ENCODE measurements at regions not wholly inside any gene's neighbourhood (a gene's known extent, or its start where the extent isn't known, plus 50 kb on each side); places are given as distances from the start of the nearest gene placed in this dataset.

- no peak for DNase-seq
Measured at GRCh38 chr18:22467760-22468553, 50.2 kb upstream of the CTAGE1 start.

- no peak for DNase-seq
Measured at GRCh38 chr18:22468554-22468891, 50.8 kb upstream of the CTAGE1 start.

DNA sequence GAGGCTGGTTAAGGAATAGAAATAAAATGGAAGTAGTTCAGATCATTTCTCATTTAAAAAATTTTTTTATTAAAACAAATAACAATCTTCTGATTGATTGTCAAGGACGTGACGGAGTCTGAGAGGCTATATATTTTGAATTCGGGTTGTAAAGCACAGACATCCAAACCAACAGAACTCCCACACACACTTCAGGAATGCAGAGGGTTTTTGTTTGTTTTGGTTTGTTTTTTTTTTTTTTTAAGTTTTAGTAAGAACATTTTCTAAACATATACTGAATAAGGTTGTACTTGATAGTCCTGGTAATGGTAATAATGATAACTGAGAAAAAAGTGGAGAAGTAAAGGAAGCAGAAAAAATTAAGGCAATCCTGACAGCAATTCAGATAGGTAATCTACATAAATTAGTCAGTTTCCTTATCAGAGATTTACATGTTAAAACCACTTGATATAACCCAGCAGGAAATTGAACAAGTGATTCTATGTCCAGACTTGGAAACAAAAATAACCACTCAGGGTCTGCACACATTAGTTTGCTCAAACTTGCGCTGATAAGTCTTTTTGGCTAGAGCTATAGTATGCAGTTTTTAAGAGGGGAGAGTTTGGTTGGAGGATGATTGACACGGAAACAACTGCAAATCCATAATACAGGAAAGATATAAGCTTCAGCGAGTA lies 51.5 kb upstream of the CTAGE1 start:
- DNase-seq, result no peak

GRCh38 chr18:22469926-22470247 lies 52.2 kb upstream of the CTAGE1 start:
- DNase-seq, result no peak

DNA sequence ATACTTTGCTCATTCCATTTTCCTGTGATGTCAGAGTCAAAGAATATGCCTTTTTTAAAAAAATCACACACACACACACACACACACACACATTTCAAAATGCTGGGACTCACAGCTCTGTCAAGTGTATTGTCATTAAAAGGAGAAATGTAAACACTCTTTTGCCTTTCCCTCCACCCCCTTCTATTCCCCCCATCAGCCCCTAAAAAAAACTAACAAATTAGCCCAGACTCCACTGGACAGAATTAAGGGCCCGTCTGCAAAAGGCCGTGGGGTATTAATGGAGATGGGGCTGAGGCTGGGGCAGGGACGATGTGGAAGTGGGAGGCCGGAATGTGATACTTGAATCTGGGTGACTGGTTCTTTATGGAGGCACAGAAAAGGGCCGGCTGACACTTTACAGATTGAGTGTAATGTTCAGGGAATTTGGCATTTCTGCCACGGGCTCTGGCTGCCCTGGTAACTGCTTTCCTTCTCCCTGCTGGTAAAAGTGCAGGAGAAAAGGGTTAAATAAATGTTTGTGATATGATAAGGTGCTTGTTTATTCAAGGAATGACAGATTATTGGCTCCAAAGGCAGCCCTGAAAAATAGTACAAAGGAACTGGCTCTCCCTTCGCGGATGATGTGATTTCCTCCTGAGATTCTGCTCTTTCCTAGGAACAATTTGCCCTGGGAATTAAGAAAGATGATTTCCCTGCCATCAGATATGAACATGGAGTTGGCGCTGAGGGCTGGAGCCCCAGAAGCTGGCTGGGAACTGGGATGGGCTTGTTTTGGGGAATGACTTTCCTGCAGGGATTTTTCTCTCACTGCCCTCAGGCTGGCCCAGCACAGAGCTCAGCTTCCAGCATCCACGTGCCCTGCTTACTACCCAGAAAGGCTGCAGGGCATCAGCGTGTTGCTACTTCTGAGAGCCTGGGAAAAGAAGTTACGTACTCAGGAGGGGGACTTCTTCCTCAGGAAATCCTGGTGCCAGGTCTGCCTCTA lies 52.8 kb upstream of the CTAGE1 start:
- no peak for DNase-seq

DNA sequence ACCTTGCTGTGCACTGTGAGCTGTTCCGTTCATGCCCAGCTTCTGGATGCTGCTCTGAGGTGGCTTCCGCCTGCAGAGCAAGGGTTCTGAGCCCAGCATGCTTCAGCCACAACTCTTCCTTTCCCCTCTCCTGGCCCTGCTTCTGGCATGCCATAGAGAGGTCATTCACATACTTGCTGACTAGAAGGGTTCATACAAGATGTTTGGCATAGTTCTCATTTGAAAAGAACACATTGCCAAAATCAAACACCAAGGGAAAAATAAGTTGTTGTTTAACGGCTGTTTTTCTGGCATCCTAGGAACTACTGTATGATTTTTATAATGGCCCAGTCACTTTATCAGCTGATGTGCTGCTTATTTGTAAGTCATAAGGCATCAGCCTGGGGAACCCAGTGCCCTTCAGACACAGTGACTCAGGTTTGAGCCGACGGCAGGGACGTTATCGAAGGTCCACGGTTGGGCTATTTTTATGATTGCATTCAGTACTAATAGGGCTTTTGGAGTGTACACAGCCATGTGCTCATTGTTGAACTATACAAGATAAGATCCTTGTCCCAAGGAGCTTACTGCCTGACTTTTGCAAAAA lies 53.9 kb upstream of the CTAGE1 start:
- DNase-seq, result no peak

GRCh38 chr18:22473366-22473765 lies 55.7 kb upstream of the CTAGE1 start:
- no peak for DNase-seq

- no peak for DNase-seq
Measured at GRCh38 chr18:22475426-22476100, 57.8 kb upstream of the CTAGE1 start.

DNA sequence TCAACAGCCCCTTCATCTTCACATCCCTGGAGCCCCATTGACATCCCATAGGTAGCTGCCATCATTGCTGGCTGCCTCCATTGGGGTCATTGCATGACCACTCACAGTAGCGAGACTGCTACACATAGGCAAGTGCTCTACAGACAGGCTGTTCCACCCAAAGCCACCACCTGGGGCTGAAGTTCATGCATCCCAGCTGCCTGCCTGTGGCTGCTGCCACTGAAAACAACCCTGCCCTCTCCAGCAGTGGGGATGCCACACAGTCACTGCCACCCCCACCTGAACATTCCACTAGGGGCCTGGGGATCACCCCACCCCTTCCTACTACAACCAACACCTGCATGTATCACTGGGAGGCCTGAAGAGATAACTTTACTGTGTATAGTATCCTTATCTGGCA lies 59.5 kb upstream of the CTAGE1 start:
- DNase-seq, result no peak

DNA sequence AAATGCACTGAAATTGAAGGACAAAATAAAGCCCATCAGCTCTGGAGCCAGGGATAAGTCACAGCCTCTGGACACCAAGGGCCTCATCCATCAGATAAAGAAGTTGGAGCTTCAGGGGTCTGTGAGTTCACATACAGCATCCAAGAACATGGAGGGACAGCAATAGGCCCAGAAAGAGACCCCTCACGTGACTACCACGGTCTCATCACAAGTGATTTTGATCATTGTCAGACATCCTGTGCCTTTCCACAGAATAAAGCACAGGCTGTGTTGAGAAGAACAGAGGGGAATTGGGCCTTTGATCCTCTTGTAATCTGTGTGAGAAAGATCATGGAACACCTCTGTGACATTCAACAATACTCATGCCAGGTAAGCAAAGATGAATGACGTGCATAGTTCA lies 65.2 kb upstream of the CTAGE1 start:
- no peak for DNase-seq

GRCh38 chr18:22483407-22483806 lies 65.7 kb upstream of the CTAGE1 start:
- DNase-seq, result no peak

- no peak for DNase-seq
Measured at GRCh38 chr18:22484471-22484870, 66.8 kb upstream of the CTAGE1 start.

GRCh38 chr18:22485808-22486244 lies 68.1 kb upstream of the CTAGE1 start:
- DNase-seq, result no peak

DNA sequence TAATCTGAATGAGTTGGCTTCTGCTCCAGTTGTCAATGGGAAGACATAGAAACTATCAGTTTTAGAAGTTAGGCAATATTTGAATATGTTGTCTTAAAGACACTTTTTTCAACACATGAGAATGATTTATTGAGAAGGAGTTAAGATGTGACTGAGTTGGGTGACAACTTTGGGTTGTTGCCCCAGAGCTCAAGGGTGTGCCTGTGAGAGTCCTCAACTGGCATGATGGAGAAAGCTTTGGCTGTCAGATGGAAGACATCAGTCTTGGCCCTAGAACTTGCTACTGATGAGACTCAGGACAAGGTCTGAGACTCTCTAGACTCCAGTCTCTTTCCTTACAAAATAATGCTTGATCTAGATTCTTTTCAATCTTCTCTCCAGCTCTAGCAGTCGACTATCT lies 69.0 kb upstream of the CTAGE1 start:
- no peak for DNase-seq

DNA sequence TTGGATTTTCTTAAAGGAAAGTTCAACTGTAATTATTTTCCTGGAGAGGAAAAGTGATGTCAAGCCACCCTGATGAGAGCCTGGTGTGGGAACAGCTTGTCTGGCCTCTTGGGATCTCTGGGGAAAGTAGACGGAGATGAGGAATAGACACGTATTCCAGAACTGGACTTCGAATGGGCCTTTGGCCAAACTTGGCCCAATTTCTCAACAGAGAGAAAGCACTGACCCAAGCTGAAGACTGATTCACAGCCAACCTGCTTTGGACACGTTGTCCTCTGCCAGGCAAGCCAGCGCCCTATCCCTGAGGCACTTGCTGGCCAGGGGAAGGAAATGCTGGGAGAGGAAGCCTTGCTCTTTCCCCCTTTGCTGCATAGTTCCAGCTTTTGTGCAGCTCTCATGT lies 70.8 kb upstream of the CTAGE1 start:
- no peak for DNase-seq

GRCh38 chr18:22489704-22490103 lies 72.0 kb upstream of the CTAGE1 start:
- no peak for DNase-seq

GRCh38 chr18:22490429-22490846 lies 72.7 kb upstream of the CTAGE1 start:
- DNase-seq, result no peak

DNA sequence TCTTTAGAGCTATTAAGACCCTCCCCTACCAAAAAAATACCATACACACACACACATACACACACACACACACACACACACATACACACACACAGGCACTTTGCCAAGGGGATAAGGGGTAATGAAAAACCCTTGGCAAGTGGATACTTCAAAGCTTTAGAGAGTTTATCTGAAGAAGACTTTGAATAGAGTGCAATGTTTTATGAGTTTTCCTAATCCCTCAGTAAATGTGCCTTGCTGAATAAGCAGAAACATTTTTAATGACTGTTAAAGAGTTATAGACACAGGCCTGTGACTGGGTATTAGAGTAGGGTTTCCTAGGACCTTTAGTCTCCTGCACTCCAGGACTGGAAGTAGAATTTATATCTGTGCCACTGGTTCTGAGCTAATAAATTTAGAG lies 75.5 kb upstream of the CTAGE1 start:
- DNase-seq, result no peak

- DNase-seq, result no peak
Measured at GRCh38 chr18:22493940-22494339, 76.2 kb upstream of the CTAGE1 start.

DNA sequence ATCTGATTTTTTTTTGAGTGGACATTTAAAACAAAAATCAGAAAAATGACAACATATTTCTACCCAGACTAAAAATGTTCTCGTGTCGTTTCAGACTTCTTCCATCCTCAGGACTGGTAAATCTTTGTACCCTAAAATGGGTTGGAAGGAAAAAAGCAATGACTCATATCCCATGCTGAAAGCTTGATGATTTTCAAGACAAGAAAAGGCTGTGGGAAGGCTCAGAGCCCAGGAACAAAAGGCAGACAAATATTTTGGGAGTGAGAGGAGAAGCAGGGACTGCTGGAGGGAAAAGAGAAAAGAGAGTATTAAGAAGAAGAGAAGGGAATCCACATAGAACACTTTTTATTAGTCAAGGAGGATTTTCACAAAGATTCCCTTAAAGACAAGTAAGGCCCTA lies 77.1 kb upstream of the CTAGE1 start:
- DNase-seq, result no peak

GRCh38 chr18:22499421-22499820 lies 81.7 kb upstream of the CTAGE1 start:
- DNase-seq, result no peak

GRCh38 chr18:22503803-22504202 lies 86.1 kb upstream of the CTAGE1 start:
- no peak for DNase-seq

All from stimulated activated CD4-positive, alpha-beta T cell treated with anti-CD3 and anti-CD28 coated beads, Interleukin-15, amount 100 ng/mL, for 24 hours (primary cell).